ENCODE measurements at regions not wholly inside any gene's neighbourhood (a gene's known extent, or its start where the extent isn't known, plus 50 kb on each side); places are given as distances from the start of the nearest gene placed in this dataset.
"Not testable (repeated sequence)": the region's sequence is repeated elsewhere in the genome, so short reads cannot be mapped to it uniquely, and the experiment has no call there.

DNA sequence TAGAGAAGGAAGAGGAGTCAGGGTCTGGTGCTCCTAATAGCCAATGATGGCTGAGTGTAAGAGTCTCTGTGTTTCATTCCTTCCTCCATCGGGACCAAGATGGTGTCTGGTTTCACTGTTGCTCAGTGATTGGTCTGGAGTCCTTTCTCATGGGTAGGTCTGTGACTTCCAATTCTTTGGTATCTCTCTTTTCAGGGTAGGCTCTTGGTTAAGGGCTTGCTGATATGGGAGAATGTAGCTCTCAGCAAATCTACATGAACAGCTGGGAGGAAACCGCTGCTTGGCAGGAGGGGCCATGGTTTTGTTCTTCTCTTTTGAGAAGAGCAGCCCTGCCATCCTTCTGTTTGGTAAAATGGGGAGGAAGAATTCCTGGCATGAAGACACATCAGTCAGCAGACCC, 209.1 kb upstream of the PODXL start:
- H3K4me3 ChIP-seq: no peak overlapping the region
- no peak for DNase-seq (ENCODE audit: low spot score)
- H3K27ac ChIP-seq: no peak overlapping the region
- H3K27me3 ChIP-seq: no peaks in the 10 kb centered on the region
- no peaks in the 10 kb centered on the region for H3K4me1 ChIP-seq
- H3K9me3 ChIP-seq: peaks cover 0 to 8% of the 10 kb centered on the region in 2 donors
- H3K36me3 ChIP-seq: no peaks in the 10 kb centered on the region
- TF ChIP-seq, protein P1, sequence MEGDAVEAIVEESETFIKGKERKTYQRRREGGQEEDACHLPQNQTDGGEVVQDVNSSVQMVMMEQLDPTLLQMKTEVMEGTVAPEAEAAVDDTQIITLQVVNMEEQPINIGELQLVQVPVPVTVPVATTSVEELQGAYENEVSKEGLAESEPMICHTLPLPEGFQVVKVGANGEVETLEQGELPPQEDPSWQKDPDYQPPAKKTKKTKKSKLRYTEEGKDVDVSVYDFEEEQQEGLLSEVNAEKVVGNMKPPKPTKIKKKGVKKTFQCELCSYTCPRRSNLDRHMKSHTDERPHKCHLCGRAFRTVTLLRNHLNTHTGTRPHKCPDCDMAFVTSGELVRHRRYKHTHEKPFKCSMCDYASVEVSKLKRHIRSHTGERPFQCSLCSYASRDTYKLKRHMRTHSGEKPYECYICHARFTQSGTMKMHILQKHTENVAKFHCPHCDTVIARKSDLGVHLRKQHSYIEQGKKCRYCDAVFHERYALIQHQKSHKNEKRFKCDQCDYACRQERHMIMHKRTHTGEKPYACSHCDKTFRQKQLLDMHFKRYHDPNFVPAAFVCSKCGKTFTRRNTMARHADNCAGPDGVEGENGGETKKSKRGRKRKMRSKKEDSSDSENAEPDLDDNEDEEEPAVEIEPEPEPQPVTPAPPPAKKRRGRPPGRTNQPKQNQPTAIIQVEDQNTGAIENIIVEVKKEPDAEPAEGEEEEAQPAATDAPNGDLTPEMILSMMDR (IDR thresholded peaks at IDR 0.05): no peak

GRCh38 chr7:131764143-131764775, 207.8 kb upstream of the PODXL start:
- TF ChIP-seq, protein P1 (IDR thresholded peaks at IDR 0.05): no peak
- no peak for DNase-seq (ENCODE audit: low spot score)
- no peaks in the 10 kb centered on the region for H3K27me3 ChIP-seq
- no peak overlapping the region for H3K4me3 ChIP-seq
- H3K36me3 ChIP-seq: no peaks in the 10 kb centered on the region
- H3K27ac ChIP-seq: no peak overlapping the region
- peaks cover 0 to 8% of the 10 kb centered on the region in 2 donors for H3K9me3 ChIP-seq
- no peaks in the 10 kb centered on the region for H3K4me1 ChIP-seq

DNA sequence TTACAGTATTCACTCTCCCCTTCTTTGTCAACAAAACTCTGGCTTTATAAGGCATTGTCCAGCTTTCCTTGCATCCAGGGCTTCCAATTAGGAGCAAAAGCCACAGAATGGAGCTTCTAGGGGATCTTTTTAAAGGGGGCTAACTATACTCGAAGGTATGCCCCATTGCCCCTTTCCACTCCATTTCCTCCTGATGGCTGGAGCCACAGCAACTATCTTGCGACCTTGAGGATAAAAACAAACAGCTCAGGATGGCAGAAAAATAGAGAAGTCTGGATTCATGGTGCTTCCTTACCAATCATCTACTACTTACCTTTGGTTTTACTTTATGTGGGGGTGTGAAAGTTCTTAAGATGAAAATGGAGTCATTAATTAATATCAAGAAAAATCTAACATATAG, 206.3 kb upstream of the PODXL start:
- Histone ChIP-seq H3K27ac (no peak overlapping the region), H3K9me3 (peaks cover 0 to 8% of the 10 kb centered on the region in 2 donors), H3K36me3 (no peaks in the 10 kb centered on the region), H3K27me3 (no peaks in the 10 kb centered on the region), H3K4me3 (no peak overlapping the region), H3K4me1 (no peaks in the 10 kb centered on the region)
- TF ChIP-seq, protein P1 (IDR thresholded peaks at IDR 0.05): no peak
- no peak for DNase-seq (ENCODE audit: low spot score)

- H3K9me3 ChIP-seq; H3K4me3 ChIP-seq; H3K27me3 ChIP-seq; H3K4me1 ChIP-seq; H3K36me3 ChIP-seq; DNase-seq (ENCODE audit: low spot score); H3K27ac ChIP-seq: not testable (repeated sequence)
These were observed 199.4 kb upstream of the PODXL start for GRCh38 chr7:131755801-131756200.

DNA sequence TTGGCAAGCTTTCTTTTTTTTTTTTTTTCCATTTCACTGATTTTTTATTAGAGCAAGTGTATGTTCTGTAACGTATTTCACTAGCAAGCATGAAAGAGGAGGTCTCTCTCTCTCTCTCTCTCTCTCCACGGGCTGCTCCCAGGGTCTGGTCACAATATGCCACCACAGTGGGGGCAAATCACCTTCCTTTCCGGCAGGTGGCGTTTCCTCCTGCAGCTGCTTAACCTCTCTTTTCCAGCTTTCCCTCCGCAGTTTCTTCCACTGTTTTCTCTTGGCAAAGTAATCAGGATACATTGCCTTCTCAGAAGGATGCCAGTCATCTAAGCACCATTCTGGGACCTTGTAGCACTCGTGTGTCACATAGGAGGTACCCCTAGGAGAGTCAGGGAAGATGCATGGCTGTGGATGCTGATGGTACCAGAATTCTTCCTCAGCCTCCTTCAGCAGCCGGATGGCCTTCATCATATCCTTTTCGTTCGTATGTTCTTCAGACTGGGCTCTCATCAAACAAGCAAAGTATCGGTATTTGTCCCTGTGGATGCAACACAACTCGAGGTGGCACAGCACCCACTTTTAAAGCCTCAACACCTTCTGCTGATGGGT, 197.3 kb upstream of the PODXL start:
- H3K36me3 ChIP-seq: no peaks in the 10 kb centered on the region
- H3K9me3 ChIP-seq: no peaks in the 10 kb centered on the region
- no peaks in the 10 kb centered on the region for H3K27me3 ChIP-seq
- no peaks in the 10 kb centered on the region for H3K4me1 ChIP-seq
- H3K4me3 ChIP-seq: no peak overlapping the region
- no peak for DNase-seq (ENCODE audit: low spot score)
- no peak overlapping the region for H3K27ac ChIP-seq
- TF ChIP-seq, protein P1 (IDR thresholded peaks at IDR 0.05): no peak

- H3K36me3 ChIP-seq: no peaks in the 10 kb centered on the region
These were observed 191.3 kb upstream of the PODXL start for GRCh38 chr7:131747658-131748232.

More at GRCh38 chr7:131747658-131748232, 191.3 kb upstream of the PODXL start:
- Histone ChIP-seq H3K4me1 (no peaks in the 10 kb centered on the region), H3K4me3 (no peak overlapping the region), H3K27me3 (no peaks in the 10 kb centered on the region), H3K9me3 (no peaks in the 10 kb centered on the region), H3K27ac (no peak overlapping the region)
- TF ChIP-seq, protein P1 (IDR thresholded peaks at IDR 0.05): no peak
- no peak for DNase-seq (ENCODE audit: low spot score)

Measured in right atrium auricular region (tissue), 2 donors.